ENCODE measurements at regions not wholly inside any gene's neighbourhood (a gene's known extent, or its start where the extent isn't known, plus 50 kb on each side); places are given as distances from the start of the nearest gene placed in this dataset.
"Not testable (repeated sequence)": the region's sequence is repeated elsewhere in the genome, so short reads cannot be mapped to it uniquely, and the experiment has no call there.

DNA sequence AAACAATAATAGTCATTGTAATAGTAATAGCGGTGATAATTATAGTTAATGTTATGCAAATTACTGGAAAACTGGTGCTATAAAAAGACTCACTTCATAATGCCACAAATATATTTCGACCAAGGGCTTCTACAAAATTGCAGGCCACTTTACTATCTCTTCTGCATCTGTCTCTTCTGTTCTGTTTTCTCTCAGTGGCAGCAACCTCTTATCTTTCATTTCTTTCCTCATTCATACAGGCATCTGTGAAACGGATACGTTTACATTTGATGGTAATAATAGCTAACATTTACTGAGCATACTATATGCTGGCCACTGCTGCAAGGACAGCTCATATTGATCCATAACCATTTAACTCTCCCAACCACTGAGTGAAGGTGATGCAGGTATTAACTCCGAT is 537.4 kb upstream of the PFKP start:
- Mint-ChIP-seq H3K27ac (no peak overlapping the region), H3K4me3 (no peak overlapping the region), H3K9me3 (ENCODE audit: low read depth) (no peaks in the 10 kb centered on the region), H3K4me1 (no peaks in the 10 kb centered on the region), H3K27me3 (peaks cover 5% of the 10 kb centered on the region), H3K36me3 (ENCODE audit: low read depth) (no peaks in the 10 kb centered on the region)
- ChIA-PET CTCF (no interaction called here), POLR2A (no interaction called here)
- intact Hi-C loops (cut with DNase I, micrococcal nuclease), result no loop called here
- ATAC-seq, result no peak
- DNase-seq, result no peak

DNA sequence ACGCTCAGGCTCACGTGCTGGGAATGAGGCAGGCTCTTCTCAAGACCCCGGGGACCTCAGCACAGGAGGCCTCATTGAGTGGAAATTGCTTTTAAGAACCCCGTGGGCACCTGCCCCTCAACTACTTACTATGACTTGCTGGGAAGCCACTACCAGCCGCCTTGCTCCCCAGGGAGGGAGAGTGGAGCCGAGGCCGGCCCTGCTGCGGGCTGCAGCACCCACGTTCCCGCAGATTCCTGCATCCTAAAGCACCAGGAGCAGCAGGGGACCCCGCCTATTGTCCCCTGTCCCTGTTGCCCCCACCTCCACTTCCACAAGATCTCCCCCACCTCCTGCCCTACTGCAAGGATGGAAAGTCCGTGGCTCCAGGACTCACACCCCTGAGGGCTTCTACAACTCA is 541.6 kb upstream of the PFKP start:
- intact Hi-C loops (cut with DNase I, micrococcal nuclease), result no loop called here
- Mint-ChIP-seq H3K27me3 (no peaks in the 10 kb centered on the region), H3K4me3 (no peak overlapping the region), H3K27ac (no peak overlapping the region), H3K4me1 (no peaks in the 10 kb centered on the region), H3K9me3 (ENCODE audit: low read depth) (no peaks in the 10 kb centered on the region), H3K36me3 (ENCODE audit: low read depth) (no peaks in the 10 kb centered on the region)
- no peak for ATAC-seq
- ChIA-PET POLR2A (no interaction called here), CTCF (no interaction called here)
- DNase-seq, result no peak

DNA sequence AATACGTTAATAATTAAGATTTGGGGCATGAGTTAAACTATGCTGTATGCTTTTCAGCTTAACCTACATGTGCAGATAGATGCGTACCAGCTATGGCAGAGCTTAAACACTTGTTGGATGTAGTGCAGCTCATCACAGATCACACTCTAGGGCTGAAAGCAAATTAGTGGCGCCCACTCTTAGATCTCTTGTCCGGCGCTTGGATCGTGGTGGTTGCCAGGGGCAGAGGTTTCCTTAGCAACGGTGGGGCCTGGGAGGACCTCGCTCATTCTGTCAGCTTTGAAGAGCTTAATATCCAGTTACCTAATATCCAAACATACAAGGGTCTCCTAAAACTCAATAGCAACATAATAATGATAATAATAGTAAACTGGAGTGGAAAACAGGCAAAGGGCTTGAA is 548.2 kb upstream of the PFKP start:
- Mint-ChIP-seq H3K36me3 (ENCODE audit: low read depth) (no peaks in the 10 kb centered on the region), H3K27me3 (peaks cover 2% of the 10 kb centered on the region), H3K4me3 (no peak overlapping the region), H3K9me3 (ENCODE audit: low read depth) (no peaks in the 10 kb centered on the region), H3K4me1 (no peaks in the 10 kb centered on the region), H3K27ac (no peak overlapping the region)
- CTCF ChIA-PET, result interaction anchor here (1.1 kb wide), 1 partner anchor 523 kb away, joined by 3 read pairs; no protein-coding TSS in a partner anchor
- DNase-seq (no peak), ATAC-seq (no peak)
- intact Hi-C loops (cut with DNase I, micrococcal nuclease), result no loop called here
- POLR2A ChIA-PET, result no interaction called here

DNA sequence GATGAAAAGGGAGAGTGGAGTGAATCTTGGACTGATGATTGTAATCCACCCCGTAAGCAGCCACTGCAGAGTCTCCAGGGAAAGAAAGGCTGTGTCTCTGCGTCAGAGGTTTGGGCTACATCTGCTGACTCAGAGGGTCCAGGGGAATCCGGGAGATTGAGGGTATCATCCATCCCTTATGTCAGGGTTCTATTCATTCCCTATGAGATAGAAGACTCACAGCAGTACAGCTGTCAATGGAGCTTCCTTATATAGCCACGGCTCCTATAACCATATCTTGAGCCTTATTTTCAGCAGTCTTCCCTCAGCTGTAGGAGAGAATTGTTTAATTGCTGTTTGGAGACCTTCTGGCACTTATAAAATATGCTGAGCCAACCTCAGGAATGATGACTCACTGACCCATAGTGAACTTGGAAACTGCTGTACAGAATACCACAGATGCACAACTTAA is 558.2 kb upstream of the PFKP start:
- no peak for DNase-seq
- Mint-ChIP-seq H3K9me3 (ENCODE audit: low read depth) (peaks cover 2% of the 10 kb centered on the region), H3K36me3 (ENCODE audit: low read depth) (no peaks in the 10 kb centered on the region), H3K4me3 (no peak overlapping the region), H3K4me1 (no peaks in the 10 kb centered on the region), H3K27me3 (peaks cover 8% of the 10 kb centered on the region), H3K27ac (no peak overlapping the region)
- ChIA-PET POLR2A (no interaction called here), CTCF (no interaction called here)
- intact Hi-C loops (cut with DNase I, micrococcal nuclease), result no loop called here
- no peak for ATAC-seq

DNA sequence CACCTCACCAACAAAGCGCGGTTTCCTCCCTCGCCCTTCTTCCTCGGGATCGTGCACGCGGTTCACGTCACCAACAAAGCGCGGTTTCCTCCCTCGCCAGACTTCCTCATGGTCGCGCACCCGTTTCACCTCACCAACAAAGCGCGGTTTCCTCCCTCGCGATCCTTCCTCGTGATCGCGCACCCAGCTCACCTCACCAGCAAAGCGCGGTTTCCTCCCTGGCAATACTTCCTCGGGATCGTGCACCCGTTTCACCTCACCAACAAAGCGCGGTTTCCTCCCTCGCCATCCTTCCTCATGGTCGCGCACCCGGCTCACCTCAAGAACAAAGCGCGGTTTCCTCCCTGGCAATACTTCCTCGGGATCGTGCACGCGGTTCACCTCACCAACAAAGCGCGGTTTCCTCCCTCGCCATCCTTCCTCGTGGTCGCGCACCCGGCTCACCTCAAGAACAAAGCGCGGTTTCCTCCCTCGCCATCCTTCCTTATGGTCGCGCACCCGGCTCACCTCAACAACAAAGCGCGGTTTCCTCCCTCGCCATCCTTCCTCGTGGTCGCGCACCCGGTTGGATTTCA is 565.9 kb upstream of the PFKP start:
- intact Hi-C loops (cut with DNase I, micrococcal nuclease); POLR2A ChIA-PET; ATAC-seq; CTCF ChIA-PET; H3K36me3 Mint-ChIP-seq (ENCODE audit: low read depth); H3K4me3 Mint-ChIP-seq; H3K27me3 Mint-ChIP-seq: not testable (repeated sequence)
- peaks cover 12% of the 10 kb centered on the region for H3K4me1 Mint-ChIP-seq
- H3K9me3 Mint-ChIP-seq (ENCODE audit: low read depth), result peaks cover 17% of the 10 kb centered on the region
- peak overlapping the region; percentile 10 for H3K27ac Mint-ChIP-seq
- peak; percentile 34 for DNase-seq

DNA sequence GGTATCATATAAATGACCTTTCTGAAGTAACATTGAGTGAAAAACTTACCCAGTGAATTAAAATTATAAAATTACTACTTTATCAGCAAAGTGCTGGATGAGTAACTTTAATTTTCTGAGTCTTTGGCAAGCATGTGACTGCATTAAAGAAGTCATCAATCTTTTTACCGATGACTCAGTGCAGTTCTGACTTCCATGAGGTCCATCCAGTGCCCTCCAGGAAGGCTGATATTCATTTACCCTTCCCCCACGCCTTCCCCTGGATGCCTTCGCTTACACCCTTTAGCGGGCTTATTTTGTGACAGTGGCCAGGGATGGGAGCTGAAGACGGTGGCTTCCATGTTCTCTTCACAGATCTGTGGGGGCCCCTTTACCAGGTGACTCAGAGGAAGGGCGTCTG is 572.9 kb upstream of the PFKP start:
- Mint-ChIP-seq H3K27ac (no peak overlapping the region), H3K4me3 (no peak overlapping the region), H3K36me3 (ENCODE audit: low read depth) (no peaks in the 10 kb centered on the region), H3K27me3 (peaks cover 6% of the 10 kb centered on the region), H3K4me1 (no peaks in the 10 kb centered on the region), H3K9me3 (ENCODE audit: low read depth) (no peaks in the 10 kb centered on the region)
- no peak for ATAC-seq
- DNase-seq, result no peak
- intact Hi-C loops (cut with DNase I, micrococcal nuclease), result no loop called here
- ChIA-PET CTCF (no interaction called here), POLR2A (no interaction called here)

DNA sequence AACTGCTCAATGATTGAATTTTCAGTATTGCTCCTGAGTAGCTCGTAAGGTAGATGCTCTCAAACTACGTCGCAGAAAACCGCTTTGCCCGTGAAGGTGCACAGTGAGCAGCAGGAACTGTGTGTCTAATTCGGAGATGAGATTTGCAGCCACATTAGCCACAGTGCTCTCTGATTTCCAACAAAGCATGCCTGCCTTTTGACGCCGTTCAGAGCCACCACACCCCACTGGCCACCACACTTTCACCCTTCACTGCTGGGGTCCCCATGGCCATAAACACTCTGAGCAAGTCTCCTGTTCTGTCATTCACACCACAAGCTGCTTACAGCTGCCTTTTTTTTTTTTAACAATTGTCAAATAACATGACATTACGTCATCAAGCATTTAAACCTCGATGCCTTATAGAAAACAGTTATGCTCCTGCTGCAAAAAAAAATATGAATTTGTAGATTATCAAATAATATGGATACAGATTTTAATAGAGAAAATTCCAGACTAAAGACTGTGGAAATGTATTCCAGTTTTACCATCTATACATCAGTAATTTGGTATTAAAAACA is 578.8 kb upstream of the PFKP start:
- CTCF ChIA-PET, result no interaction called here
- DNase-seq (no peak), ATAC-seq (no peak)
- intact Hi-C loops (cut with DNase I, micrococcal nuclease), result no loop called here
- no peaks in the 10 kb centered on the region for H3K9me3 Mint-ChIP-seq (ENCODE audit: low read depth)
- H3K36me3 Mint-ChIP-seq (ENCODE audit: low read depth), result no peaks in the 10 kb centered on the region
- H3K4me3 Mint-ChIP-seq, result no peak overlapping the region
- H3K4me1 Mint-ChIP-seq, result no peaks in the 10 kb centered on the region
- H3K27ac Mint-ChIP-seq, result no peak overlapping the region
- POLR2A ChIA-PET, result no interaction called here
- peaks cover 2% of the 10 kb centered on the region for H3K27me3 Mint-ChIP-seq

DNA sequence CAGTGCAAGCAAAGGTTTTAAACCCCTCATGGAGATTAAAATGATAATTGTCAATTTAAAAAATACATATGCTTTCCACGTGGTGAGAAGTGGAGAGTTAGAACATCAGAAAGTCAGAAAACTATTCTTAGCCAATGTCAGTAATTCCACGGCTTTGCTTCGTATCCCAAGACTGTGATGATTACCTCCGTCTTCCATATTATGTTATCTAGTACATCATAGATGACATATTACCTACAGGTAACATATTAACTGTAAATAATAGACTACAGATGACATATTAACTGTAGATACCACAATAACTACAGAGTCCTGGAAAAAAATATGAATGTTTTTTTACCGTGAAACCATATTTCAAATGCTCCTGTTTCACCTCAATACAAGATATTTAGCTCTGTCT is 579.4 kb upstream of the PFKP start:
- intact Hi-C loops (cut with DNase I, micrococcal nuclease), result no loop called here
- DNase-seq (no peak), ATAC-seq (no peak)
- Mint-ChIP-seq H3K27me3 (peaks cover under 1% of the 10 kb centered on the region), H3K9me3 (ENCODE audit: low read depth) (no peaks in the 10 kb centered on the region), H3K4me3 (no peak overlapping the region), H3K4me1 (no peaks in the 10 kb centered on the region), H3K36me3 (ENCODE audit: low read depth) (no peaks in the 10 kb centered on the region), H3K27ac (no peak overlapping the region)
- ChIA-PET CTCF (no interaction called here), POLR2A (no interaction called here)

DNA sequence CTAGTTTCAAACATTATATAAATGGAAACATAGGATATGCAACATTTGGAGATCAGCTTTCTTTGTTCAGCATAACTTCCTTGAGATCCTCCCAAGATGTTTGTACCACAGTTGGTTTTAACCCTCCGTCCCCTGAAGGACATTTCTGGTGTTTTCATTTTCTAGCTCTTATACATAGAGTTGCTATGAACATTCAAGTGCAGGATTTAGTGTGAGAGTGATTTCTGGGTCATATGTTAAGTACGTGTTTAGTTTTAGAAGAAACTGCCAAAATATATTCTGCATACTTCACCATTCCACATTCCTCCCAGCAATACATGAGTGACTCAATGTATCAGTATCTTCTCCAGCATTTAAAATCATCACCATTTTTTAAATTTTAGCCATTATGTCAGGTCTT is 588.7 kb upstream of the PFKP start:
- Mint-ChIP-seq H3K4me1 (no peaks in the 10 kb centered on the region), H3K27me3 (peaks cover 6% of the 10 kb centered on the region), H3K9me3 (ENCODE audit: low read depth) (peaks cover 3% of the 10 kb centered on the region), H3K4me3 (no peak overlapping the region), H3K36me3 (ENCODE audit: low read depth) (no peaks in the 10 kb centered on the region), H3K27ac (no peak overlapping the region)
- ChIA-PET POLR2A (no interaction called here), CTCF (interaction anchor here (0.6 kb wide), 1 partner anchor 60 kb away, joined by 3 read pairs; no protein-coding TSS in a partner anchor)
- no peak for DNase-seq
- ATAC-seq, result no peak
- intact Hi-C loops (cut with DNase I, micrococcal nuclease), result no loop called here

DNA sequence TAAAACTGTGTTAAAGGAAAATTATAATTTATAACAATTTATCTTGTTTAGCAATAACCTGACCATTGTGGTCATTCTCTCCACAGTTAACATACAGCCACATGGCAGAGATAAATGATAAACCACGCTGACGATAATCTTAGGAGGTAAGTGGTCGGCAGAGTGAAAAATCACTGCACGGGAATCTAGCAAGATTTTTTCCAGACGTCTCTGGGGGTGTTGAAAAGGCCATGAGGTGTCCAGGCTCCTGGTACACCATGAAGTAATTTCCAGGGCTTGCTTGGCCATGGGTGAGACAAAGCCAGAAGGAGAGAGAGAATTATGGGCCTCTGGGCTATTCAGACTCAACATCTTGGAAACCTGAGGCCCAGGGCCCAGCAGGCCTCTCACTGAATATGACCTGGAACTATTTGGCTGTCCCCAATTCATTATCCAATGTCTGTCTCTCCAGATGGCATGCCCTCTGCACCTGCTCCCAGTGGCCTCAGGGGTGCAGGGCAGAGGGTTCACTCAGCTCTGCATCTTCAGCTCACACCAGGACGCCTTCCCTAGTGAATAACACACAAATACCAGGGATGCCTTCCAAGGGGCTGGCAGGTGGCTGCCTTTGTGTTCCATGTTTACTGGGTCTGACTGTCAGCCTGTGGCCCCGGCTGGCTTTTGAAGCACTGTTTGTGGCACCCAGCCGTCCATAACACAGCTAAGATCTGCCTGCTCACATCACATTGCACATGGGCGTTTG is 590.4 kb upstream of the PFKP start:
- intact Hi-C loops (cut with DNase I, micrococcal nuclease), result no loop called here
- no peak overlapping the region for H3K4me3 Mint-ChIP-seq
- POLR2A ChIA-PET, result no interaction called here

DNA sequence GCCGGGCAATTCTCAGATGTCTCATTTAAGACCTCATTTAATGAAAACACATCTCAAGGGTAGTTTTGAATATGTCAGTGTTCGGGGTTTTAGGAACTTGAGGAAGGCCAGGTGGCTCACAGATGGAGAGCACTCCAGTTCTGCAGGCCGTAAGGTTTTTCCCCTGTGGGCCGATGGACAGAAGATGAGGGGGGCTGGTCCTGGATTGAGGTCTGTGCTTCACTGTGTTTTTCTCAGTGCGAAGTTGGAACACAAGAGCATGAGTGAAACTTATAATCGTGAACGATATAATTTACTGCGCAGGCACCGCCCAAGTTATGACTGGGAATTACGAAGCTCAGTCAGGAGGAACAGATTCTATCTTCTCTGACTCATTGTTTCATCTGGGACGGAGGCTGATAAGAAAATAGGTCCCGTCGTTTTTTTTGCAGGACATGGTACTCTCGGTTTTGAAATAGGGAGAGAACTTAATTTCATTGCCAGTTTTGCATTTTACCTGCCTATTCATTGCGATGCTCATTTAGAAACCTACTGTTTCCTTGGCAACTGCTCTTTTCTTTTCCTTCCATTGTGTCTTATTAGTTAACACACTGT is 591.0 kb upstream of the PFKP start:
- no peak overlapping the region for H3K27ac Mint-ChIP-seq
- ChIA-PET POLR2A (no interaction called here), CTCF (no interaction called here)
- H3K4me3 Mint-ChIP-seq, result no peak overlapping the region
- peaks cover 4% of the 10 kb centered on the region for H3K27me3 Mint-ChIP-seq
- intact Hi-C loops (cut with DNase I, micrococcal nuclease), result no loop called here
- peaks cover 6% of the 10 kb centered on the region for H3K9me3 Mint-ChIP-seq (ENCODE audit: low read depth)
- H3K4me1 Mint-ChIP-seq, result no peaks in the 10 kb centered on the region
- ATAC-seq, result no peak
- no peak for DNase-seq
- no peaks in the 10 kb centered on the region for H3K36me3 Mint-ChIP-seq (ENCODE audit: low read depth)

More for the DNA sequence above, 590.4 kb upstream of the PFKP start:
- Mint-ChIP-seq H3K36me3 (ENCODE audit: low read depth) (no peaks in the 10 kb centered on the region), H3K27ac (no peak overlapping the region), H3K4me1 (no peaks in the 10 kb centered on the region), H3K27me3 (peaks cover 6% of the 10 kb centered on the region), H3K9me3 (ENCODE audit: low read depth) (peaks cover 6% of the 10 kb centered on the region)
- CTCF ChIA-PET, result no interaction called here
- ATAC-seq (no peak), DNase-seq (no peak)

DNA sequence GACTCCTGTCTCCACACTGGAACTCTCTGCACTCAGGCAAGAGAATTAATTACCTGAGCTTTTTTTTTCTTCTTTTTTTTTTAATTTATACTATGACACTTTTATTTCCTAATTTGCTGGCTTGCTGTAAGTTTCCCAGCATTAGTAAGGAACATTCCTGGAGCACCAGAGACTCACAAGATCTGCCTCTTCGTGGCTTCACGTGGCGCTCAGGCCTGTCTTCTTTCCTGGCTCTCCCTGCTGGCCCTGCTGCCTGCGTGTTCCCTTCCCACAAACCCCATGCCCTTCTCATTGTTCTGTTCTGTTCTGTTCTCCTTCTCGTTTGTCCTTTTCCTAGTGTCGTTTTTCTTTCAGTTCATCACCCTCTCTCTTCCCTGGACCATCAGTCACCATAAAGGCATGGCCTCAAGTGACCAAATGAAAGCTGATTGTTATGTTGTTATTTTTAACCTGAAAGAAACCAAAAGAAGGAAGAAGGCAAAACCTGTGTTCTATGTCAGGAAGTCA is 591.6 kb upstream of the PFKP start:
- Mint-ChIP-seq H3K4me3 (no peak overlapping the region), H3K27me3 (peaks cover 4% of the 10 kb centered on the region), H3K27ac (no peak overlapping the region), H3K36me3 (ENCODE audit: low read depth) (no peaks in the 10 kb centered on the region), H3K4me1 (no peaks in the 10 kb centered on the region), H3K9me3 (ENCODE audit: low read depth) (peaks cover 6% of the 10 kb centered on the region)
- CTCF ChIA-PET, result no interaction called here
- POLR2A ChIA-PET, result no interaction called here
- intact Hi-C loops (cut with DNase I, micrococcal nuclease), result no loop called here
- ATAC-seq, result no peak
- DNase-seq, result no peak
